Right ventricle myocardium inferior (tissue), 1 donor: ENCODE measurements at regions not wholly inside any gene's neighbourhood (a gene's known extent, or its start where the extent isn't known, plus 50 kb on each side); places are given as distances from the start of the nearest gene placed in this dataset.
"Not testable (repeated sequence)": the region's sequence is repeated elsewhere in the genome, so short reads cannot be mapped to it uniquely, and the experiment has no call there.

Source experiments
- ATAC-seq: fragments of 200-7000 bp; cut with Tn5 transposase; one replicate; pipeline ENCODE4 v1.9.1; 2020; ENCODE audit warnings: mild to moderate bottlenecking, moderate library complexity
- DNase-seq: peaks from one replicate; pipeline ENCODE4 v3.0.0; 2021; ENCODE audit errors: missing footprints
- intact Hi-C: fragments of 100-400 bp; cut with DNase I; formaldehyde crosslinking; loops from one replicate; pipeline ENCODE4 v1.11.0; 2022
- donor health status: DM: no; HTN: yes; CAD: no; lungs with severe emphysema.

DNA sequence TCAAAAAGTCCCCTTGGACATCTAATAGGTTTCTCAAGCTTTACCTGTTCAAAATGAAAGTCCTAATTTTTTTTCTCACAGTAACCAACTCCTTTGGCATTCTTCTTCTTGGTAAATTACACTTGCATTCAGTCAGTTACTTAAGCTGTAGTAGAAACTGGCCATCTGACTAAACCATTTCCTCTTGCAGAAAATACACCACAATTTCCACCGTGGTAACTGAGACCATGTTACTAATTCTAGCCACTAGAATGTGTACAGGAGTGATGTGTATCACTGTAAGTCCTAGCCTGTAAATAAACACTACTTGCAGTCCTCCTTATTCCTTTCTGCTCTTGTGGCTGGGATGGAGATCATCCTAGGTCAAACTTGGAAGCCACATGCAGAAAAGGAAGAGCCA, 965.4 kb upstream of the TMPRSS15 start:
- ATAC-seq, result no peak
- DNase-seq, result no peak
- intact Hi-C loops, result no loop called here

- intact Hi-C loops, result no loop called here
- ATAC-seq (no peak), DNase-seq (no peak)
These were observed 988.8 kb upstream of the TMPRSS15 start for GRCh38 chr21:19392390-19392789.

- ATAC-seq (no peak), DNase-seq (no peak)
- intact Hi-C loops, result no loop called here
These were observed 996.7 kb upstream of the TMPRSS15 start for GRCh38 chr21:19400223-19400770.

- ATAC-seq (no peak), DNase-seq (no peak)
- intact Hi-C loops, result no loop called here
These were observed 999.3 kb upstream of the TMPRSS15 start for GRCh38 chr21:19402870-19403269.

DNA sequence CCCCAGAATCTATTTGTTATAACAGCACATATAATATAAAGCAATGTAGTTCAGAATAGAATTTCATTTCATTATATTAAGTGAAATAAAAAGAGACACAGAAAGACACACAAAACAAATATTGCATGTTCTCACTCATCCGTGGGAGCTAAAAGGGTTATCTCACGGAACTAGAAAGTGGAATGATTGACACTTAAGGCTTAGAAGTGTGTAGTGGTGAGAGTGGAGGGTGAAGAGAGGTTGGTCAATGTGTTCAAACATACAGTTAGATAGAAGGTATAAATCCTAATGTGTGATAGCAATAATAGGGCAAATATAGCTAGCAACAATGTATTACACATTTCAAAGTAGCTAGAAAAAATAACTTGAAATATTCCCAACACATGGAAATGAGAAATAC, 1001.7 kb upstream of the TMPRSS15 start:
- intact Hi-C loops, result no loop called here
- DNase-seq, result no peak
- ATAC-seq, result no peak

DNA sequence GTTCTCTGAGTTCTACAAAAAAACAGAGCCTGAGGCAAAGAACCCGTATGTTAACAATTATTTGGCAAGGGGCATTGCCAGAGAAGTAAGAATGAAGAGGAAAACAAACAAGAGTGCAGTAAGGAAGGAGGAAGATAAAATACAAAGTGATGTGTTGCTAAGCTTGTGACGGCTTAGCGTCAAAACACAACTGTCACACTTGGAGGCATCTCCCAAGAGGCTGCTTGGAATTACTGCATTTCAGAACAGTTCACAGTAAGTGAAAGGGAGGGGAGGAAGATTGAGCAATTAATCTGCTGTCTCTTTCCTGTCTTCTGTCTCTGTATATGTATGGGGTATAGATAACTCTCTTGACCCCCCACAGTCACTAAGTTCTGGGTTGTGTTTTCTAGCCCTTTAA, 1017.0 kb upstream of the TMPRSS15 start:
- no peak for ATAC-seq
- intact Hi-C loops, result no loop called here
- no peak for DNase-seq

GRCh38 chr21:19433623-19434022, 1030.0 kb upstream of the TMPRSS15 start:
- intact Hi-C loops, result no loop called here
- DNase-seq, result no peak
- no peak for ATAC-seq

GRCh38 chr21:19440792-19441655, 1037.4 kb upstream of the TMPRSS15 start:
- ATAC-seq, result no peak
- no peak for DNase-seq
- intact Hi-C loops, result no loop called here

- ATAC-seq (no peak), DNase-seq (no peak)
- intact Hi-C loops, result no loop called here
These were observed 1054.7 kb upstream of the TMPRSS15 start for GRCh38 chr21:19458295-19458694.

DNA sequence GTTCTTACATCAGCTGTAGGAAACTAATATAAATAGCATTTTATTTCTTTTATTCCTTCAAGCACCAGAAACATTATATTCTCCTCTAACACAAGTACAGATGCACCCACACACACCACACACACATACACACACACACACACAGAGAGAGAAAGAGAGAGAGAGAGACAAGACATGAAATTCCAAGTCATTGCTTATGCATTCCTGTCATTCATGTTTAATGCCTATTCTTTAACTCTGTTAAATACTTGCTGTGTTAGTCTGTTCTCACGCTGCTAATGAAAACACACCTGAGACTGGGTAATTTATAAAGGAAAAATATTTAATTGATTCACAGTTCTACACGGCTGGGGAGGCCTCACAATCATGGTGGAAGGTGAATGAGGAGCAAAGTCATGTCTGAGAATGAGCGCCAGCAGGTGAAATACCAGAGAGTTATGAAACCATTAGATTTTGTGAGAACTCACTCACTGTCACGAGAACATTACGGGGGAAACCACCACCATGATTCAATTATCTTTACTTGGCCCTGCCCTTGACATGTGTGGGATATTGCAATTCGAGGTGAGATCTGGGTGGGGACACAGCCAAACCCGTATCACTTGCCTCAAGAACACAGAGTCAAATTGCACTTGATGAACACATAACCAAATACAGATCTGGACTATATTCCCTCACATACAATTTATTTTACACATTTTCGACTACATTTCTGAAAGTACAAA, 1058.1 kb upstream of the TMPRSS15 start:
- intact Hi-C loops, result no loop called here
- ATAC-seq, result no peak
- no peak for DNase-seq

DNA sequence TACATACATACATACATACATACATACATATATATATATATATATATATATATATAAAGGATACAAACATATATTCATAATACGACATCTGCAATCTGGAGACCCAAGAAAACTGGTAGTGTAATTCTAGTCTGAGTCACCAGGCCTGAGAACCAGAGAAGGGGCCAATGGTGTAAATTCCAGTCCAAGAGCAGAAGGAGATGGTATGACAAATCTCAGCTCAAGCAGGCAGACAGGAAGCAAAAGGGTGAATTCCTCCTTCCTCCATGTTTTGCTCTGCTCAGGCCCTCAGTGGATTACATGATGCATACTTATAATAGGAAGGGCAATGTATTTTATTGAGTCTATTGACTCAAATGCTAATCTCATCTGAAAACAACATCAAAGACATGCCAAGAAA, 1060.4 kb upstream of the TMPRSS15 start:
- ATAC-seq, result no peak
- no peak for DNase-seq
- intact Hi-C loops, result no loop called here

DNA sequence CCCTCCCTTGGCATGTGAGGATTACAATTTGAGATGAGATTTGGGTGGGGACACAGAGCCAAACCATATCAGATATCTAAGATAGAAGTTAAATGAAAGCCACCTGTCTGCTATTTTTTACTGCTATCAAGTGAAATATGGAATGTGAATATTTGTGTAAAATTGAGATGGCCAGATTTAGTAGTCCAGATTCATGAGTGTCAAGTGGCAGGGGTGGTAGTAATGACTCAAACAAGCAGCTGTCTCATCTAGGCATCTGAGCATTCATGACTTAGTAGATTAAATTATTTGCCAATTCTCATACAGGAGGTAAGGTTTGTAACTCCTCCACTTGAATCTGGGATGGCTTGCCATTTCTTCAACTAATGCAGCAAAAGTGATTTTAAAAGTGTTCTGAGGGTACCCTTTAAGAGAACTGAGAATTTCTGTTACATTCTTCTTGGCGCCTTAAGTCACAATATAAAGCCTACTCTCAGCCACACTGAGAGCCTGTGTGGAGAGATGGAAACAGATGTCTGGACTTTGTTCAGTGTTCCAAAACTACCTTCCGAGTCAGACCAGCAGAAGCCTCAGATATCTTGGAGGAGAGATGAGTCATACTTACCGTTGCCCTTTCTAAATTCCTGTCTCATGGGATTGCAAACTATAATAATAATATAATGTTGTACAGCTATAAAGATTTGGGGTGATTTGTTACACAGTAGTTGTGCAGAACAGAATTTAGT, 1065.6 kb upstream of the TMPRSS15 start:
- ATAC-seq (no peak), DNase-seq (no peak)
- intact Hi-C loops, result no loop called here

DNA sequence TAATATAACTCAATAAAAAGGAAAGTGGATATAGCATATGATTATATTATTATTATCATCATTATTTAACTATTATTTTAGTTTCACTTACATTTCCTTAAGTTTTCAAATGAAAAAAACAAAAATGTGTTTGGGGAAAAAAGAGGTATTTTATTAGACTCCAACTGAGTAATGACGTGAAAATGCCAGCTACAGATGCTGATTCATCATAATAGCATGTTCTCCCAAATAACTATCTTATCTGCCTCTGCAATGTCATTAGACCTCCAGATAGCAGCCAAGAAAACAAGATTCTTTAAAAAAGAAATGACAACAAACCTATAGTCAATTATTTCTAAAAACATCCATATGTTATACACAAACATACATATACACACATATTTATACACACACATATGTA, 1071.9 kb upstream of the TMPRSS15 start:
- intact Hi-C loops, result no loop called here
- DNase-seq (no peak), ATAC-seq (no peak)

GRCh38 chr21:19489930-19490329, 1086.3 kb upstream of the TMPRSS15 start:
- intact Hi-C loops, result no loop called here
- ATAC-seq, result no peak
- DNase-seq, result no peak

- intact Hi-C loops, result no loop called here
- ATAC-seq (no peak), DNase-seq (no peak)
These were observed 1086.9 kb upstream of the TMPRSS15 start for GRCh38 chr21:19490481-19490880.

DNA sequence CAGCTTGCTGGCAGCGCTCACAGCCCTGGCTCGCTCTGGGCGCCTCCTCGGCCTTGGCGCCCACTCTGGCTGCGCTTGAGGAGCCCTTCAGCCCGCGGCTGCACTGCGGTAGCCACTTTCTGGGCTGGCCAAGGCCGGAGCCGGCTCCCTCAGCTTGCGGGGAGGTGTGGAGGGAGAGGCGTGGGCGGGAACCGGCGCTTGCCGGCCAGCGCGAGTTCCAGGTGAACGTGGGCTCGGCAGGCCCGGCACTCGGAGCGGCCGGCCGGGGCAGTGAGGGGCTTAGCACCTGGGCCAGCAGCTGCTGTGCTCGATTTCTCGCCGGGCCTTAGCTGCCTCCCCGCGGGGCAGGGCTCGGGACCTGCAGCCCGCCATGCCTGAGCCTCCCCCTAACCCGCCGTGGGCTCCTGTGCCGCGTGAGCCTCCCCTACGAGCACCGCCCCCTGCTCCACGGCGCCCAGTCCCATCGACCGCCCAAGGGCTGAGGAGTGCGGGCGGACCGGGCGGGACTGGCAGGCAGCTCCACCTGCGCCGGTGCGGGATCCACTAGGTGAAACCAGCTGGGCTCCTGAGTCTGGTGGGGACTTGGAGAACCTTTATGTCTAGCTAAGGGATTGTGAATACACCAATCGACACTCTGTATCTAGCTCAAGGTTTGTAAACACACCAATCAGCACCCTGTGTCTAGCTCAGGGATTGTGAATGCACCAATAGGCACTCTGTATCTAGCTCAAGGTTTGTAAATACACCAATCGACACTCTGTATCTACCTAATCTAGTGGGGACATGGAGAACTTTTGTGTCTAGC, 1090.1 kb upstream of the TMPRSS15 start:
- intact Hi-C loops, DNase-seq, ATAC-seq: not testable (repeated sequence)

DNA sequence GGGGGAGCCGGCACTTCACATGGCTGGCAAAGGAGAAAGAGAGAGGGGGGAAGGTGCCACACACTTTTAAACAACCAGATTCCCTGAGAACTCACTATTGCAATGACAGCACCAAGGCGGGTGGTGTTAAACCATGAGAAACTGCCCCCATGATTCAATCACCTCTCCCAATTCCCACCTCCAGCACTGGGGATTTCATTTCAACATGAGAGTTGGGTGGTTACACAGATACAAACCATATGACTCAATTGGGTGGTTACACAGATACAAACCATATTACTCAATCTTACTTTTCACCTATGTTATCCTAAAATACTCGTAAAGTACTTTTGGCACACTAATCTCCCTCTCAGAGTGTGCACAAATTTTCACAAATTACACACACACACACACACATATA, 1097.5 kb upstream of the TMPRSS15 start:
- ATAC-seq, result no peak
- intact Hi-C loops, result no loop called here
- no peak for DNase-seq

GRCh38 chr21:19507682-19508260, 1104.2 kb upstream of the TMPRSS15 start:
- intact Hi-C loops, result no loop called here
- DNase-seq, result no peak
- no peak for ATAC-seq
